Activated T-helper 9 cell treated with anti-CD3 and anti-CD28 coated beads, Interleukin-2, amount 50 U/mL, for 16 hours (primary cell): ENCODE measurements at regions not wholly inside any gene's neighbourhood (a gene's known extent, or its start where the extent isn't known, plus 50 kb on each side); places are given as distances from the start of the nearest gene placed in this dataset.

Experiments
- DNase-seq: peaks from one replicate; pipeline ENCODE4 v3.0.0-alpha.2; 2020; ENCODE audit warnings: low read depth

GRCh38 chr9:90099262-90099963, 494.6 kb downstream of the GADD45G start:
- no peak for DNase-seq

DNA sequence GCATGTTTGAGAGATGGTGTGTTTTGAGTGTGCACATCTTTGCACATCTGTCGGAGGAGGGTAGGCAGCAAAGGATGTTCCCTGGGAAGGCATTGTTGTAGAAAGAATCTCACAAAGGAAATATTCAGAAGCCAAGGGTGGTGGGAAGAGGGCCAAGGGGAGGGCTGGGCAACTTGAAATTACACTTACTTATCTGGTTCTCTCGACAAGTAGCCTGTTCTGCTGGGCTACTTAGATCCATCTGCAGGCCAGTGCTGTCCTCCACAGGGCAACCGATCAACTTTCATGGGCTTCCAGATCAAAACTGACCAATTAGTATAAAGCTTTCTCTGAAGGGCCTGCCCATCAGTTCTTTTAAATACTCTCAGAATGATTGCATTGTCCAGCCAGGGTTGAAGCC, 495.2 kb downstream of the GADD45G start:
- no peak for DNase-seq

GRCh38 chr9:90102292-90102901, 497.6 kb downstream of the GADD45G start:
- DNase-seq = peak; percentile 53

DNA sequence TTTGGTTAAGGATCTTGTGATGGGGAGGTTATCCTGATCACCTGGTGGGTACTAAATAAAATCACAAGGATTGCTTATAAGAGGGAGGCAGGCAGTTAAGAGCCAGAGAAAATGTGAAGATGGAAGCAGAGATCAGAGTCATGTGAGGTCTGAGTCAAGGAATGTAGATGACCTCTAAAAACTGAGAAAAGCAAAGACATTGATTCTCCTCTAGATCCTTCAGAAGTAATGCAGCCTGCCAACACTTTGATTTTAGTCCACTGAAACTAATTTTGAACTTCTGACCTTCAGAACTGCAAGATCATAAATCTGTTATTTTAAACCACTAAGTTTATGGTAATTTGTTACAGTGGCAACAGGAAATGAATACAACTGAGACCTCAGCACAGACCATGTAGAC, 499.0 kb downstream of the GADD45G start:
- DNase-seq = no peak

- no peak for DNase-seq
Measured at GRCh38 chr9:90105773-90106172, 501.0 kb downstream of the GADD45G start.

DNA sequence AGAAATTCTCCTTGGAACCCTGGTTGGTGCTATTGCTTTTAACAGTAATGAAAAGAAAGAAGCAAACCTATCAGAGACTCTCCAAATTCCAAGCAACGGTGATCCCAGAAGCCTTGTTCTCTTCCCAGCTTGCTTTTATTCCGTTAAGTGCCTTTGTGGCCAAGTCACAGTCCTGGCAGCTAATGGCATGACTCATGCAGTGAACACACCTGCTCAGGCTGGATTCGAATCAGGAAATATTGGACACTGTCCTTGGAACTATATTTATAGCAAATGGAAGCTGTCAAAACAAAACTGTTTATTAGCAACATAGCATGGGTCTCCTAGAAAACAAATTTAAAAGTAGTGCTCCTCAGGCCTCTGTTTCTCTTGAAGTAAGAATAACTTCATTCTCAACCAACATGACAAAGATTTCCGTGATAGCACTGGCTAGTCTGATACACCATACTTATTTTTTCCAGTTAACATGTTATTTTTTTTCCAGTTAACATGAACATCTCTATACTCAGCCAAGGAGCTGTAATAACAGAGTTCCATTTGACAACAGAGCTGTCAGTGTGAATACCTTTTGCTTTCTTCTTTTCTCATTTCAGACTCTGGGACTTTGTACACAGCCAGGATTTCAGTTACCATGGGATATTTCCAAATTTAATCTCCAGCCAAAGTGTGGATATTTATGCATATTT, 502.4 kb downstream of the GADD45G start:
- no peak for DNase-seq

GRCh38 chr9:90107726-90108655, 503.2 kb downstream of the GADD45G start:
- no peak for DNase-seq

DNA sequence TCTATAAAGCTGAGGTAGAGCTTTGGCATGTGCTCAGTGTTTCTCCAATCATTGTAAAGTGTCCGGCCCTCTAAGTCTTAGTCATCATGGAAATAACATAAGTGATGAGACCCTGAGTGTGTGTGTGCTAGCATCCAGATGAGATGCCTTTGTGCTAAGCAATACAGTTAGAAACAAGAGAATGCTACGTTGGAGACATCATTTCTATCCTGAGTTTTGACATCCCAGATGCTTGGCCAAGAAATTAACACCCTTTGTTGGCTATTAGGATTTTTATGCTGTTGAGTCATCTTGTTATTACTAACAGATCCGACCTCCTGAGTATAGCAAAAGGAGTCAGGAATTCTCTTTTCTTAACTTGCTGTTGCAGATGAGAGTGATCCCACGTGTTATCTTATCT, 508.0 kb downstream of the GADD45G start:
- DNase-seq = no peak

DNA sequence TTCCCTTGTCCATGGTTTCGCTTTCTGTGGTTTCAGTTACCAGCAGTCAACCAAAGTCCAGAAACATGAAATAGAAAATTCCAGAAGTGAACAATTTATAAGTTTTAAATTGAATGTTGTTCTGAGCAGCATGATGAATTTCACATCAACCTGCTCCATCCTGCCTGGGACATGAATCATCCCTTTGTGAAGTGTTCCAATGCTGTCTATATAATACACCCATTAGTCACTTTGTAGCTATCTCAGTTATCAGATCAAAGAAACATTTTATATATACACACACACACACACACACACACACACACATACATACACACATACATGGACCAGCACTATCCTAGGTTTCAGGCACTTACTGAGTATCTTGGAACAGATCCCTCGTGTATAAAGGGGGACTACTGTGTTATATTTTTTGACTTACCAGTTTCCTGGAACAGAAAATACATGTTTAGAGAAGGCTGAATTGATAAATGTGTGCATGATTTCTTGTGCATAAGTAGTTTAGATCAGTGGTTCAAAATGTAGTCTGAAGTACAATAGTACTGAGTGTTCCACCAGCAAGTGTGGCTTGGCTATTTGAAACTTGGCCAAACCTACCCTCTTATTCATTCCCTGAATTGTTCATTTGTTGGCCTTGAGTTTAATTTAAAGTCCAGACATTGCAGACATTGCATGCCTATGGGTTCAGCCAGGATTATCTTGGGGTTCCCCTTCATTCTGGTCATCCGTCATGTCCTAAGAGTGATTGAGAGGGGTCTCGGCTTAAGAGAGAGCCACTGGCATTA, 510.0 kb downstream of the GADD45G start:
- DNase-seq = no peak

DNA sequence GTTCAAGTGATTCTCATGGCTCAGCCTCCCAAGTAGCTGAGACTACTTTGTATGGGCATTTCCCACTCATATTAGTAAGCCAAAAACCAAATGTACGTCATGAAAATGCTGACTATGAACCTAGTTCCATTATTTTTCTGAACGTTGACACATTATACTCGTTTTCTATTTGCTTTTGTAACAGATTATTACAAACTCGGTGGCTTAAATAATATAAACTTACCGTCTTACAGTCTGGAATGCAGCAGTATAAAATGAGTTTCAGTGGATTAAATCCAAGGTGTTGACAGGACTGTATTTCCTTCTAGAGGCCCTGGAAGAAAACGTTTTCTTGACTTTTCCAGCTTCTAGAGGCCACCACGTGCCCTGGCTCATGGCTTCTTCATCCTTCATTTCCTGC, 517.0 kb downstream of the GADD45G start:
- no peak for DNase-seq

DNA sequence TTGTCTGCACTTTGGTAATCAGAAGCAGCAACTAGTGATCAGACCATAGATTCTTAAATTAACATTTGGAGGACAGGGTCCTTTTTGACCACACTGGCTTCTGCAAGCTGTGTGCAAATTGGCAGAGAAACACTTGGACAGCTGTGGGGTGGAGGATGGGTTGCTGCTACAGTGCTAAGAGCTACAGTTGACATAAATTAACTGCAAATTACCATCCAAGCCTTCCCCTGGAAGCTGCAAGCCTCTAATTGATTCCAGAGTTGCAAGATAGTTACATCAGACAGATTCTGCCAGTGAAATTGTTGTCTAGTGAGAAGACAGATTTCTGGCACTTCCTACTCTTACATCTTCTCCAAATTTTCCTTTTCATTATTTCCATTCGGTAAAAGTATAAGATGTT, 517.7 kb downstream of the DIRAS2 start:
- DNase-seq = no peak

- no peak for DNase-seq
Measured at GRCh38 chr9:90127923-90128322, 514.7 kb downstream of the DIRAS2 start.

GRCh38 chr9:90128587-90129190, 513.9 kb downstream of the DIRAS2 start:
- no peak for DNase-seq

DNA sequence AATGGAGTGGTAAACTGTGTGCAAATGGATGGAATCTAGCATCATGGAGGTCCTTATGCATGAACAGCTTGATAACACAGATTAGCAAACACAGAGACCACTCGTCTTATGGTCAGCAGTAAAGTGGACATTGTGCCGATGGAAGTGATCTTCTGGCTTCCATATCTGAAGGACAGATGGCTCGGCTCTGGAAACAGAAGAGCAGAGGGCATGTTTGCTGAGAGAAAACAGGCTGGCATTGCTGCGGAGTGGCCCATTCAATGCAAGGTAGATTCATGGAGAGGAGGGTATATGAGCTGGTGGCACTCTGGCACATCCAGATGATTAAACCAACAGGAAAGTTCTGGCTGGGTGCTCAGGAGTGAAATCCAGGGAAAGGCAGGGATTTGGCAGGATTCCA, 513.2 kb downstream of the DIRAS2 start:
- no peak for DNase-seq

DNA sequence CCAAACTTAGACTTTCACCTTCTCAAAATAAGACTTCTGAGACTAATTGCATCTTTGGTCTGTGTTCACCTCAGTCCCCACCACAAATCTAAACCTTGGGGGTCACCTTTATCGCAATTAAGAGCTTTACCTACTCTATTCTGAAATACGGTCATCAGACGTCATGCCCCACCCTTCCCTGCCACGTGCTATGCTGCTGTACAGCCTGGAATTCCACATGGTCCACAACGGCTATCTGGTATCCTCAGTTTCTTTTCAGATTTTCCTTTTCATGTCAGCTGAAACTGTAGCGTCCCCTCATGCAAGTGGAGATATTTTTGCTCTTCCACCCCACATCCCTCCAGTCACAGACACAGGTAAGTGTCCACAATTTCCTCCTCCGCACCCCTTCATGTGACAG, 511.1 kb downstream of the DIRAS2 start:
- DNase-seq = no peak

DNA sequence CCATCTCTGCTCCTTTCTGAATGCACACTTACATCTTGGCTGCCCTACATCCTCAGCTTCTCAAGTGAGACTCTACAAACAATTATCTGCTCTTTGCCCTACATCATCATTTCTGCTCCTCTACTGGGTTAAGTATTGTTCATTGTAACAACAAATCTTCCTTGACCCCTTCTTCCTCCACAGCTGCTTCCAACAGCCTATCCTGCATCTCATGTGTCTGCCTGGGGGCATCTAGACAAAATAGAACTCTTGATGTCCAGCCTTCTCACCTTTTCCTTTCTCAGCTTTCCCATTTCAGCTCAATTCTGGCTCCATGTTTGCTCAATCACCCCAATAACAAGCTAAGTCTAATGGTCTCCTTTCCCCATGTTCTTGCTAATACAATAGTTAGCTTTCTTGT, 509.8 kb downstream of the DIRAS2 start:
- no peak for DNase-seq

DNA sequence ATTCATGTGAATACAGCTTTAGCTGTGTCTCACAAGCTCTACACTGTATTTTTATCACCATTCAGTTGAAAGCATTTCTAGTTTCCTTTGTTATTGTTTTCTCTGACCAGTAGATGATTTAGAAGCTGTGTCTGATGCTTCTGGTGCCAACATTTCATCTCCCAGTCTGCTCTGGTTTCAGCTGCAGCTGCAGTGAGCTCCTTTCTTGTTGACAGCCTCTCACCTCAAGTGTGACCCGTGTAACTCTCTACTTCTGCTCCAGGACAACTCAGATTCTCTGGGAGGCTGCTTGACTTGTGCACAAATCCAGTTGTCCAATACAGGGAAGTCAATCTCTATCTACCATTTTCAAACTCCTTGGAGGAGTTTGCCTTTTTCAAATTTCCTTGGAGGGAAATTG, 504.8 kb downstream of the DIRAS2 start:
- no peak for DNase-seq

GRCh38 chr9:90140131-90140818, 502.3 kb downstream of the DIRAS2 start:
- DNase-seq = no peak

- no peak for DNase-seq
Measured at GRCh38 chr9:90141723-90142122, 500.9 kb downstream of the DIRAS2 start.

- DNase-seq = peak; percentile 8
Measured at GRCh38 chr9:90142580-90142979, 500.0 kb downstream of the DIRAS2 start.

DNA sequence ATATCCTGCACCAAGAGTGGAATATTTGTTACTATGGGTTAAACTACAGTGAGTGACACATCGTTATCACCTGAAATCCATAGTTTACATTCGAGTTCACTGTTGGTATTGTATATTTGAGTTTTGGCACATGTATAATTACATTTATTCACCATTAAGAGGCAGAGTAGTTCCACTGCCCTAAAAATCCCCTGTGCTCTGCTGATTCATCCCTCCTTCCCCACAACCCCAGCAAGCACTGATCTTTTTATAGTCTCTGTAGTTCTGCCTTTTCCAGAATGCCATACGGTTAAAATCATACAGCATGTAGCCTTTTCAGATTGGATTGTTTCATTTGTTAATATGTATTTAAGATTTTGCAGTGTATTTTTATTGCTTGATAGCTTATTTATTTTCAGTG, 495.2 kb downstream of the DIRAS2 start:
- no peak for DNase-seq
